GM19099 (cell line): ENCODE measurements at regions not wholly inside any gene's neighbourhood (a gene's known extent, or its start where the extent isn't known, plus 50 kb on each side); places are given as distances from the start of the nearest gene placed in this dataset.

Experiments
- POLR2A ChIP-seq: IDR thresholded peaks from 3 replicates; pipeline ENCODE4 v1.6.1; 2011; ENCODE audit warnings: low read depth; ENCODE audit not compliant: insufficient read length; ENCODE audit errors: extremely low read depth

- TF ChIP-seq POLR2A = no peak
These were observed 617.6 kb downstream of the FGF9 start for GRCh38 chr13:22288496-22288895.

GRCh38 chr13:22289711-22290110, 618.8 kb downstream of the FGF9 start:
- TF ChIP-seq POLR2A = no peak

DNA sequence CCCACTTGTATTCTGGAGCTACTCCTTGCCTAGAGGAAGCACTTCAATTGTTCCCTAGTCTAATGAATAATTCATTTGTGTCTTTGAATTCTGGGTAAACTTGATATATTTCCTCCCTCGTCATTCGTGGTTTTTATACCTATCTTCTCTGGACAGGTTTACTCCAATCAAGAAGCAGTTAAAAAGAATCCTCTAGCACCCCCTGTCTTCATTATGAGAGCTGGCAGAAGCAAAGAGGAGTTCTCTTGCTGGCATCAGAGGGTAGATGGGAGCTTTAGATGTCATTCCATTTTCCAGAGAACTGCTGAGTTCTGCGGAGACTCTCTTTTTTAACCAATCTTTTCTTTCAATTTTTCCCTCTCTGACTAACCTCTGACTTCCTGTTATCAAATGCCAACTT, 627.7 kb downstream of the FGF9 start:
- TF ChIP-seq POLR2A = no peak

GRCh38 chr13:22311734-22312404, 641.0 kb downstream of the FGF9 start:
- no peak for TF ChIP-seq POLR2A

GRCh38 chr13:22312405-22312803, 641.5 kb downstream of the FGF9 start:
- no peak for TF ChIP-seq POLR2A

GRCh38 chr13:22316494-22317025, 645.7 kb downstream of the FGF9 start:
- TF ChIP-seq POLR2A = no peak

GRCh38 chr13:22320991-22321390, 650.1 kb downstream of the FGF9 start:
- TF ChIP-seq POLR2A = no peak

GRCh38 chr13:22325761-22326160, 654.9 kb downstream of the FGF9 start:
- TF ChIP-seq POLR2A = no peak

GRCh38 chr13:22332416-22332815, 661.5 kb downstream of the FGF9 start:
- no peak for TF ChIP-seq POLR2A

DNA sequence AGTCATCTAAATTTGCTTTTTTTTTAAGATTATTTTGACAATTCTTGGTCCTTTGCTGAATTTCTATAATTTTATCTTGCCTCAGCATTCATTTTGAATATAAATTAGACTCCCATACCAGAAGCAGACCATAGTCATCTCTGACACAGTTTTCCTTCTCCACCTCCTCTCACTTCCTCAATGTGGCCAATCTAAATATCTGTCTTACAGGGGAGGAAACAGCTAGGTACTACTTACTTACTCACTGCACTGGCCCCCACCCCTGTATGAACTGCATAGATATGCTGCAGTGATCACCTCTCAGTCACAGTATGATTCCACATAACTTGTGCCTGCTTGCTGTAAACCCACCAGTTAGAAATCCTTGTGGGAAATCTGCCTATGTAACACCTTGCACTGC, 665.6 kb downstream of the FGF9 start:
- no peak for TF ChIP-seq POLR2A

GRCh38 chr13:22357132-22357531, 686.3 kb downstream of the FGF9 start:
- no peak for TF ChIP-seq POLR2A

DNA sequence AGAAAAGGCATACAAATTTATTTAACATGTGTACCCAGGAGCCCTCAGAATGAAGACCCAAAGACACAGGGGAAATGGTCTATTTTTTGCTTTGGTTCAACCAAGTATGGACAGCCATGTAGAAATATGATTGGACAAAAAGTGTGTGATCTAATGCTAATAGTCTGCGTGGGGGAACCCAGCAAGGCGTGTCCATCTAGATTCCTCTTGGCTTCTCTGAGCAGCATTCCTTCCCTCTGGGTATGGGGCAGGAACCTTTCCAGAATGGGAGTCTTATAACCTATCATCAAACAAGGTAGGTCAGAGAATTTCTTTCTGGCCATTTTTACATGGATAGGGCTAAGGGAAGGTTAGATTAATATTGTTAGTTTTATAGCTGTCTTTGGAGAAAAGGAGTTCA, 698.2 kb downstream of the FGF9 start:
- no peak for TF ChIP-seq POLR2A

- no peak for TF ChIP-seq POLR2A
These were observed 699.0 kb downstream of the FGF9 start for GRCh38 chr13:22369840-22370239.

GRCh38 chr13:22372261-22372660, 701.4 kb downstream of the FGF9 start:
- no peak for TF ChIP-seq POLR2A

DNA sequence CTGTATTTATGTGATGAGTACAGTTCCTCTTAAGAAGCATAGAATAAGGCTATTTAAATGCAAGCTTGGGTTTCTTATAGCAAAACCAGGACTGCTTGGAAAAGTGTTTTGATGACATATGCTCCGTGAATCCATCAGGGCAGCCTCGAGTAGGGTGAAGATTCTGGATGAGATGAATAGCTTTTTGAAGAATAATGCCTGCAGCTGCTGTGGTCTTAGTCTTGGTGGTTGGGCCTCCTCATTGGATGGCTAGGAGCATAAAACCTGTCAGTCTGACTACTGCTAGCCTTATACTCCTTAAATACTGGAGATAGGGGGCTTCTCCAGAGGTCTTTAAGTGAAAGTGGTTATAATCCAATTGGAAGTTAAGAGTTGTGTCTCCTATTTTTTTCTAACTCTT, 704.3 kb downstream of the FGF9 start:
- TF ChIP-seq POLR2A = no peak

- TF ChIP-seq POLR2A = no peak
These were observed 717.0 kb downstream of the FGF9 start for GRCh38 chr13:22387899-22388298.

DNA sequence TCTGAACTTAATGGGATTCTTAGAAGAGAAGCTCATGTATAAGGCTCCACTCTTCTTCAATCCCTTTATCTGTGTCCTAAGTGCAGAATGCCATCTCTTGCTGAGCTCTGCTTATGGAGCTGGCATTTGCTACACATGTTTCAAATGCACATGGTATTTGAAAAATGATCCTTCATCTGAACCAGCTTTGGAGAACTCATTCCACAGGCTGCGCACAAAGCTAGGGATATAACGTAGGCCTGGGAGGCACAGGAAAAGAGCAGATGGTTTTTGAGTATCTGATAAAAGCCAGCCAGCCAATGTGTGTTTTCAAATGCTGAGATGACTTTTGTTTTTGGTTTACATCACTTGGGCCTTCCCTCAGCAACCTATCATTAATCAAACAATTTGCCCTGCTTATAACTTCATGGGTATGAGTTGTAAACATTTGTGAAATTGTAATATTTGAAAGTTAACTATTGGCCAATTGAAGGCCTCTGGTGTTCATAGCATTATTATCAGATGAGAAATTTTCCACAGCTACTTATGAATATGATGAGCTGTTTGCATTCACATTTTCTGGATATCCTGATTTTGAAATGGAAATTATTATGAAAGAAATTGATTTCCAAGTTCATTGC, 729.0 kb downstream of the FGF9 start:
- TF ChIP-seq POLR2A = no peak

GRCh38 chr13:22402682-22403081, 731.8 kb downstream of the FGF9 start:
- no peak for TF ChIP-seq POLR2A

GRCh38 chr13:22403144-22403543, 732.3 kb downstream of the FGF9 start:
- TF ChIP-seq POLR2A = no peak
